Common myeloid progenitor, CD34-positive (primary cell): ENCODE measurements at regions not wholly inside any gene's neighbourhood (a gene's known extent, or its start where the extent isn't known, plus 50 kb on each side); places are given as distances from the start of the nearest gene placed in this dataset.

Source experiments
- CTCF ChIA-PET: fragments of 350-600 bp; sonication (Branson Sonifier 250); formaldehyde crosslinking; loops from one replicate; lab custom pipeline; 2021; ENCODE audit warnings: antibody characterized with exemption; lab: Charles Lee
- POLR2A ChIA-PET: fragments of 350-600 bp; sonication (Branson Sonifier 250); formaldehyde crosslinking; loops from one replicate; lab custom pipeline; 2021; ENCODE audit warnings: antibody characterized with exemption; lab: Charles Lee
- DNase-seq, 3 donors: peaks; one replicate each; pipeline versions ENCODE4 v3.0.0 to v3.0.0-alpha.2; 2013
- H3K27ac ChIP-seq, 2 experiments: 1 replicate in 1 of 2; 2 replicates in 1 of 2; pipeline ENCODE4 v1.7.0; 2013; ENCODE audit warnings: inconsistent platforms in 2 of 2, low read length in 2 of 2, mild to moderate bottlenecking in 2 of 2, low read depth in 1 of 2, moderate library complexity in 1 of 2; ENCODE audit not compliant: severe bottlenecking in 2 of 2, insufficient read depth in 1 of 2, poor library complexity in 1 of 2
- H3K27me3 ChIP-seq, 5 experiments: replicated peaks in 2 of 5; 1 replicate in 3 of 5; 2 replicates in 2 of 5; pipeline versions ENCODE4 v1.6.1 to v1.7.0; 2013; ENCODE audit warnings: low read length in 4 of 5, mild to moderate bottlenecking in 2 of 5, moderate library complexity in 2 of 5, inconsistent platforms in 1 of 5; ENCODE audit not compliant: insufficient read depth in 5 of 5, control insufficient read depth in 4 of 5
- H3K36me3 ChIP-seq, 4 experiments: 1 replicate in 2 of 4; 2 replicates in 2 of 4; pipeline versions ENCODE4 v1.6.1 to v1.7.0; 2013; ENCODE audit warnings: low read length in 3 of 4, control low read depth in 1 of 4, mild to moderate bottlenecking in 1 of 4; ENCODE audit not compliant: control insufficient read depth in 4 of 4, insufficient read depth in 4 of 4
- H3K4me1 ChIP-seq, 4 experiments: 1 replicate in 3 of 4; 2 replicates in 1 of 4; pipeline versions ENCODE4 v1.6.1 to v1.7.1; 2013; ENCODE audit warnings: low read length in 3 of 4, mild to moderate bottlenecking in 3 of 4, control low read depth in 1 of 4, inconsistent platforms in 1 of 4, moderate library complexity in 1 of 4; ENCODE audit not compliant: control insufficient read depth in 4 of 4, insufficient read depth in 4 of 4; ENCODE audit errors: control extremely low read depth in 1 of 4
- H3K4me3 ChIP-seq, 7 experiments: 1 replicate in 4 of 7; 2 replicates in 3 of 7; pipeline versions ENCODE4 v1.5.1 to v1.7.0; 2013; ENCODE audit warnings: mild to moderate bottlenecking in 7 of 7, low read length in 6 of 7, moderate library complexity in 6 of 7, inconsistent platforms in 2 of 7, low read depth in 2 of 7, control low read depth in 1 of 7; ENCODE audit not compliant: insufficient read depth in 4 of 7, control insufficient read depth in 1 of 7; ENCODE audit errors: extremely low read depth in 1 of 7
- H3K9me3 ChIP-seq, 5 experiments: 1 replicate in 4 of 5; 2 replicates in 1 of 5; pipeline versions ENCODE4 v1.6.1 to v1.7.1; 2013; ENCODE audit warnings: low read length in 4 of 5, mild to moderate bottlenecking in 2 of 5, inconsistent platforms in 1 of 5, low read depth in 1 of 5, moderate library complexity in 1 of 5; ENCODE audit not compliant: control insufficient read depth in 4 of 5, insufficient read depth in 2 of 5; ENCODE audit errors: control extremely low read depth in 1 of 5
- WGBS: methylation state at CpG from one replicate; pipeline ENCODE4 v1.1.5; 2013; ENCODE audit not compliant: insufficient coverage; 5-methylcytosine and 5-hydroxymethylcytosine counted together

- Histone ChIP-seq H3K9me3 (peaks cover 0 to 10% (median 0%) of the 10 kb centered on the region in 5 experiments), H3K27me3 (peaks cover 12 to 99% (median 65%) of the 10 kb centered on the region in 5 experiments), H3K4me3 (peak overlapping the region in 2 of 7 experiments; percentile 19 to 43), H3K4me1 (peaks cover 0 to 15% (median 10%) of the 10 kb centered on the region in 4 experiments), H3K36me3 (no peaks in the 10 kb centered on the region), H3K27ac (no peak overlapping the region)
- POLR2A ChIA-PET, result no interaction called here
- DNase-seq, result no peak
- CTCF ChIA-PET, result no interaction called here
- WGBS, result 5% methylated on average over 6 of the region's 11 CpGs
Measured at GRCh38 chr1:217136895-217137205, 413.6 kb upstream of the ESRRG start.

DNA sequence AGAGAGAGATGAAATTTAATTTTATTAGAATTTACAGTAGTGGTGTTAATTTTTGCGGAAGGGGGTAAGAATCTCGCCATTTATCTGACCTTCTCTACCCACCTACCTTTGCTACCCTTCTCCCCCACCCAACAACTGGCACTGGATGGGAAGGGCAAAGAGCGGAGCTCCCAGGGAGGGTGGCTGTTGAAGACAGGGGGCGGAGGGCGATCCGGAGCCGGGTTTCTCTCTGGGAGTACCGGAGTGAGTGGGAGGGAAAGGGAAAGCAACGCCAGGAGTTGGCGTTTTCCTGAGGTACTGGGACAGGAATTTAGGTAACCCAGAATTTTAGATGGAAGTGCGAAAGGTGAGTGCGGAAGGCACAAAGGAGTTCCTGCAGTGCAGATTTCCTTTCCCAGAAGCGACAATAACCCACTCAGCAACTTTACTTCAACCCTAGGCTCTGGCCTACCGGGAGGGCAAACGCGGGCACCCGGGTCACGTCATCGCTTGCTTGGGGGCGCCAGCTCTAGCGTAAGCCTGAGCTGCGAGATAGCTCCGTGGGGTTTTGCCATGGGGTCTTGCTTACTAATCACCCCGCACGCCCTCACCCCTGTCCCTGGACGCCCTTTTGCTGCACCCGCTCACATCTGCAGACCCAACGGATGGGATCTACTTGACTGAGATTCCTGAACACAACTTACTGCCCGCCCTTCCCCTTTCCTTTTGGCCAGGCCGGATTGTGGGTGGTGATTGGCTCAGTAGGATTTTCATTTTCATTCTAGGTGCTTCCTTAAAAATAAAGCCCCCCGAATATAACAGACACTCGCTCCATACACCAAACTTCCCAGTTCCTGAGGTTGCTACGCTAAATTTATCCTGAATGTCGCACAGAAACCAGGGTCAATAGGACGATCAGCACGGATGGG lies 413.0 kb upstream of the ESRRG start:
- Histone ChIP-seq H3K9me3 (peaks cover 0 to 10% (median 0%) of the 10 kb centered on the region in 5 experiments), H3K36me3 (no peaks in the 10 kb centered on the region), H3K4me1 (peaks cover 0 to 15% (median 10%) of the 10 kb centered on the region in 4 experiments), H3K27me3 (peaks cover 10 to 99% (median 65%) of the 10 kb centered on the region in 5 experiments), H3K4me3 (peak overlapping the region in 4 of 7 experiments; percentile 43 to 61 (median 54)), H3K27ac (no peak overlapping the region)
- POLR2A ChIA-PET, result no interaction called here
- CTCF ChIA-PET, result no interaction called here
- WGBS, result 4% methylated on average over 16 of the region's 36 CpGs
- DNase-seq, result no peak

DNA sequence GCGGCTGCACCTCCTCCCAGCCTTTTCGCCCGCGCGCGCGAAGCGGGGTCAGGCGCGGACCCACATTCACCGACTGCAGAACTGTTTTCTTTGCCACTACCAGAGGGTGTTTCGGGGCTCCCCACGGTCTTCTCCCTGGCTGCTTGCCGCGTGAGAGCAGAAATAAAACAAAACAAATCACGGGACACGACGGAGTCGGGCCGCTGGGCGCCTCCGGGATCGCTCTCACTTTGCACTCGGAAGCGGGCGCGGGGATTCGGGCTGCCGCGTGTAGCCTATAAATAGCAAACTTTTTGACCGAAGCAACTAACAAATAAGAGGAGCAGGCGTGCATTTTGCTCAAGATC lies 412.3 kb upstream of the ESRRG start:
- Histone ChIP-seq H3K9me3 (peaks cover 0 to 10% (median 0%) of the 10 kb centered on the region in 5 experiments), H3K4me3 (peak overlapping the region in 5 of 7 experiments; percentile 43 to 61 (median 51)), H3K27me3 (peaks cover 3 to 95% (median 61%) of the 10 kb centered on the region in 5 experiments), H3K27ac (no peak overlapping the region), H3K36me3 (no peaks in the 10 kb centered on the region), H3K4me1 (peaks cover 0 to 15% (median 10%) of the 10 kb centered on the region in 4 experiments)
- CTCF ChIA-PET, result no interaction called here
- POLR2A ChIA-PET, result no interaction called here
- under 1% methylated on average over 18 of the region's 32 CpGs for WGBS
- DNase-seq, result no peak

DNA sequence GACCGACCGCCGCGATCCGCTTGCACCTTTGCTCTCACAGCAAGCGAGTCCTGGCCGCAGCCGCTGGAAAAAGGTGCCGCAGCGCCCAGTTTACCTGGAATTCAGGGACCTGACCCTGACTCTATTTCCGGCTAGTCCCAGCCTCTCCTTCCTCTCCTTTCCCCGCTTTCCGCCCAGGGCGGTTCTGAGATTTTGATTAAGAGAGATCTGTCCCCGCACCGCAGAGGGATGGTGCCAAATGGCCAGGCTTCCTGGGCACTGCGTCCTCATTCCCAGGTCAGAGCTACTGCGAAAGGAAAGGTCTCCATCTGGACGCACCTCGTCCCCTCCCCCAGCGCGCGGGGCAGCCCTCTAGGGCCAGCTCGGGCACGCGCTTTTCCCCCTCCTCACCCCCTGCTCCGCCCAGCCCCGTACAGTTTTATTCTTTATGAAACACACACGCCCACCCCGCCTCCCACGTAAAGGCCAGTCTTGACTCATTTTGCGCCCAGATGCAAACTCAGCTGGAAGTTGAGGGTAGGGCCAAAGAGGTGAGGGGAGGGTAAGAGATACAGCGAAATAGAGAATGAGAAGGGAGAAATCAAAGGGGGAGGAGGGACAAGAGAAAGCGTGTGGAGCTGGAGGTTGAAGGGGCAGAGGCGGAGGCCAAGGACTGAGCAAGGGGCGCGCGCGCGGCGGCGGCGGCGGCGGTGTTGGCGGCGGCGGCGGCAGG lies 411.8 kb upstream of the ESRRG start:
- DNase-seq, result no peak
- 2% methylated on average over 37 of the region's 49 CpGs for WGBS
- peaks cover 0 to 15% (median 10%) of the 10 kb centered on the region in 4 experiments for H3K4me1 ChIP-seq
- peak overlapping the region in 4 of 7 experiments; percentile 43 to 61 (median 54) for H3K4me3 ChIP-seq
- H3K27me3 ChIP-seq, result peaks cover 3 to 92% (median 57%) of the 10 kb centered on the region in 5 experiments
- ChIA-PET CTCF (no interaction called here), POLR2A (no interaction called here)
- H3K9me3 ChIP-seq, result peaks cover 0 to 10% (median 0%) of the 10 kb centered on the region in 5 experiments
- no peaks in the 10 kb centered on the region for H3K36me3 ChIP-seq
- H3K27ac ChIP-seq, result no peak overlapping the region

GRCh38 chr1:217133958-217134856 lies 411.0 kb upstream of the ESRRG start:
- no peak overlapping the region for H3K27ac ChIP-seq
- ChIA-PET CTCF (no interaction called here), POLR2A (no interaction called here)
- H3K4me3 ChIP-seq, result peak overlapping the region in 2 of 7 experiments; percentile 19 to 43
- peaks cover 0 to 15% (median 7%) of the 10 kb centered on the region in 4 experiments for H3K4me1 ChIP-seq
- peaks cover 0 to 10% (median 0%) of the 10 kb centered on the region in 5 experiments for H3K9me3 ChIP-seq
- H3K27me3 ChIP-seq, result peaks cover 2 to 89% (median 53%) of the 10 kb centered on the region in 5 experiments
- under 1% methylated on average over 41 of the region's 53 CpGs for WGBS
- DNase-seq, result no peak
- no peaks in the 10 kb centered on the region for H3K36me3 ChIP-seq

GRCh38 chr1:217133092-217133491 lies 409.9 kb upstream of the ESRRG start:
- no peaks in the 10 kb centered on the region for H3K36me3 ChIP-seq
- WGBS, result 73% methylated on average over 14 of the region's 20 CpGs
- no peak overlapping the region for H3K27ac ChIP-seq
- no peak overlapping the region for H3K4me3 ChIP-seq
- DNase-seq, result no peak
- POLR2A ChIA-PET, result no interaction called here
- peaks cover 0 to 10% (median 0%) of the 10 kb centered on the region in 5 experiments for H3K9me3 ChIP-seq
- CTCF ChIA-PET, result no interaction called here
- peaks cover 0 to 15% (median 7%) of the 10 kb centered on the region in 4 experiments for H3K4me1 ChIP-seq
- peaks cover 0 to 78% (median 42%) of the 10 kb centered on the region in 5 experiments for H3K27me3 ChIP-seq
